ENCODE measurements at regions not wholly inside any gene's neighbourhood (a gene's known extent, or its start where the extent isn't known, plus 50 kb on each side); places are given as distances from the start of the nearest gene placed in this dataset.
"Not testable (repeated sequence)": the region's sequence is repeated elsewhere in the genome, so short reads cannot be mapped to it uniquely, and the experiment has no call there.

GRCh38 chr9:67708109-67708508 is 150.6 kb upstream of the ANKRD20A1 start:
- H3K9me3 ChIP-seq (ENCODE audit: low read depth, low read length), result not testable (repeated sequence)

GRCh38 chr9:67711429-67711828 is 147.3 kb upstream of the ANKRD20A1 start:
- H2AFZ ChIP-seq (ENCODE audit: low read length); H3K79me2 ChIP-seq (ENCODE audit: insufficient read depth, low read length); H3K4me3 ChIP-seq (ENCODE audit: insufficient read depth, low read length); H3K36me3 ChIP-seq (ENCODE audit: insufficient read depth, low read length); H3K4me1 ChIP-seq (ENCODE audit: insufficient read depth, low read length); H3K27me3 ChIP-seq (ENCODE audit: insufficient read depth, low read length); H3K27ac ChIP-seq (ENCODE audit: low read depth, low read length); H3K9me3 ChIP-seq (ENCODE audit: low read depth, low read length); H3K4me2 ChIP-seq (ENCODE audit: insufficient read depth, low read length); DNase-seq (ENCODE audit: insufficient read length, low spot score, missing footprints); H4K20me1 ChIP-seq (ENCODE audit: insufficient read depth, low read length): not testable (repeated sequence)

More at GRCh38 chr9:67708109-67708508, 150.6 kb upstream of the ANKRD20A1 start:
- H3K4me2 ChIP-seq (ENCODE audit: insufficient read depth, low read length); H3K79me2 ChIP-seq (ENCODE audit: insufficient read depth, low read length); H3K4me3 ChIP-seq (ENCODE audit: insufficient read depth, low read length); H3K4me1 ChIP-seq (ENCODE audit: insufficient read depth, low read length); H4K20me1 ChIP-seq (ENCODE audit: insufficient read depth, low read length); H3K36me3 ChIP-seq (ENCODE audit: insufficient read depth, low read length); H2AFZ ChIP-seq (ENCODE audit: low read length); H3K27ac ChIP-seq (ENCODE audit: low read depth, low read length); DNase-seq (ENCODE audit: insufficient read length, low spot score, missing footprints); H3K27me3 ChIP-seq (ENCODE audit: insufficient read depth, low read length): not testable (repeated sequence)

- not testable (repeated sequence) for H3K36me3 ChIP-seq (ENCODE audit: insufficient read depth, low read length); H3K27me3 ChIP-seq (ENCODE audit: insufficient read depth, low read length); H3K4me2 ChIP-seq (ENCODE audit: insufficient read depth, low read length); H3K79me2 ChIP-seq (ENCODE audit: insufficient read depth, low read length); H3K27ac ChIP-seq (ENCODE audit: low read depth, low read length); H3K4me1 ChIP-seq (ENCODE audit: insufficient read depth, low read length); H4K20me1 ChIP-seq (ENCODE audit: insufficient read depth, low read length); H2AFZ ChIP-seq (ENCODE audit: low read length); H3K4me3 ChIP-seq (ENCODE audit: insufficient read depth, low read length); DNase-seq (ENCODE audit: insufficient read length, low spot score, missing footprints); H3K9me3 ChIP-seq (ENCODE audit: low read depth, low read length)
These were observed 146.8 kb upstream of the ANKRD20A1 start for GRCh38 chr9:67711931-67712330.

GRCh38 chr9:67712956-67713355 is 145.8 kb upstream of the ANKRD20A1 start:
- H3K9me3 ChIP-seq (ENCODE audit: low read depth, low read length); DNase-seq (ENCODE audit: insufficient read length, low spot score, missing footprints); H3K27me3 ChIP-seq (ENCODE audit: insufficient read depth, low read length); H3K4me1 ChIP-seq (ENCODE audit: insufficient read depth, low read length); H3K4me2 ChIP-seq (ENCODE audit: insufficient read depth, low read length); H3K27ac ChIP-seq (ENCODE audit: low read depth, low read length); H4K20me1 ChIP-seq (ENCODE audit: insufficient read depth, low read length); H2AFZ ChIP-seq (ENCODE audit: low read length); H3K79me2 ChIP-seq (ENCODE audit: insufficient read depth, low read length); H3K36me3 ChIP-seq (ENCODE audit: insufficient read depth, low read length); H3K4me3 ChIP-seq (ENCODE audit: insufficient read depth, low read length): not testable (repeated sequence)

GRCh38 chr9:67717830-67718388 is 140.8 kb upstream of the ANKRD20A1 start:
- not testable (repeated sequence) for H3K9me3 ChIP-seq (ENCODE audit: low read depth, low read length); H4K20me1 ChIP-seq (ENCODE audit: insufficient read depth, low read length); H3K36me3 ChIP-seq (ENCODE audit: insufficient read depth, low read length); H3K27me3 ChIP-seq (ENCODE audit: insufficient read depth, low read length); DNase-seq (ENCODE audit: insufficient read length, low spot score, missing footprints); H3K4me3 ChIP-seq (ENCODE audit: insufficient read depth, low read length); H3K4me2 ChIP-seq (ENCODE audit: insufficient read depth, low read length); H3K27ac ChIP-seq (ENCODE audit: low read depth, low read length); H3K79me2 ChIP-seq (ENCODE audit: insufficient read depth, low read length); H3K4me1 ChIP-seq (ENCODE audit: insufficient read depth, low read length); H2AFZ ChIP-seq (ENCODE audit: low read length)

- not testable (repeated sequence) for DNase-seq (ENCODE audit: insufficient read length, low spot score, missing footprints)
These were observed 138.2 kb upstream of the ANKRD20A1 start for GRCh38 chr9:67720491-67720890.

GRCh38 chr9:67722460-67723090 is 136.2 kb upstream of the ANKRD20A1 start:
- not testable (repeated sequence) for H3K27ac ChIP-seq (ENCODE audit: low read depth, low read length); H4K20me1 ChIP-seq (ENCODE audit: insufficient read depth, low read length); H3K4me3 ChIP-seq (ENCODE audit: insufficient read depth, low read length); H3K79me2 ChIP-seq (ENCODE audit: insufficient read depth, low read length); H3K4me2 ChIP-seq (ENCODE audit: insufficient read depth, low read length); DNase-seq (ENCODE audit: insufficient read length, low spot score, missing footprints); H2AFZ ChIP-seq (ENCODE audit: low read length); H3K36me3 ChIP-seq (ENCODE audit: insufficient read depth, low read length); H3K4me1 ChIP-seq (ENCODE audit: insufficient read depth, low read length); H3K9me3 ChIP-seq (ENCODE audit: low read depth, low read length); H3K27me3 ChIP-seq (ENCODE audit: insufficient read depth, low read length)

More at GRCh38 chr9:67720491-67720890, 138.2 kb upstream of the ANKRD20A1 start:
- H3K27me3 ChIP-seq (ENCODE audit: insufficient read depth, low read length); H4K20me1 ChIP-seq (ENCODE audit: insufficient read depth, low read length); H3K36me3 ChIP-seq (ENCODE audit: insufficient read depth, low read length); H2AFZ ChIP-seq (ENCODE audit: low read length); H3K9me3 ChIP-seq (ENCODE audit: low read depth, low read length); H3K4me3 ChIP-seq (ENCODE audit: insufficient read depth, low read length); H3K4me1 ChIP-seq (ENCODE audit: insufficient read depth, low read length); H3K27ac ChIP-seq (ENCODE audit: low read depth, low read length); H3K79me2 ChIP-seq (ENCODE audit: insufficient read depth, low read length); H3K4me2 ChIP-seq (ENCODE audit: insufficient read depth, low read length): not testable (repeated sequence)

GRCh38 chr9:67723185-67723584 is 135.5 kb upstream of the ANKRD20A1 start:
- H3K27ac ChIP-seq (ENCODE audit: low read depth, low read length); DNase-seq (ENCODE audit: insufficient read length, low spot score, missing footprints); H3K79me2 ChIP-seq (ENCODE audit: insufficient read depth, low read length); H3K27me3 ChIP-seq (ENCODE audit: insufficient read depth, low read length); H3K4me2 ChIP-seq (ENCODE audit: insufficient read depth, low read length); H4K20me1 ChIP-seq (ENCODE audit: insufficient read depth, low read length); H3K9me3 ChIP-seq (ENCODE audit: low read depth, low read length); H3K36me3 ChIP-seq (ENCODE audit: insufficient read depth, low read length); H3K4me1 ChIP-seq (ENCODE audit: insufficient read depth, low read length); H2AFZ ChIP-seq (ENCODE audit: low read length): not testable (repeated sequence)
- H3K4me3 ChIP-seq (ENCODE audit: insufficient read depth, low read length), result peak overlapping the region; percentile 48

- not testable (repeated sequence) for H3K27ac ChIP-seq (ENCODE audit: low read depth, low read length); H3K27me3 ChIP-seq (ENCODE audit: insufficient read depth, low read length); H3K4me3 ChIP-seq (ENCODE audit: insufficient read depth, low read length)
These were observed 133.8 kb upstream of the ANKRD20A1 start for GRCh38 chr9:67724885-67725284.

More at GRCh38 chr9:67724885-67725284, 133.8 kb upstream of the ANKRD20A1 start:
- not testable (repeated sequence) for H4K20me1 ChIP-seq (ENCODE audit: insufficient read depth, low read length); H3K4me1 ChIP-seq (ENCODE audit: insufficient read depth, low read length); H3K9me3 ChIP-seq (ENCODE audit: low read depth, low read length); H3K4me2 ChIP-seq (ENCODE audit: insufficient read depth, low read length); H3K79me2 ChIP-seq (ENCODE audit: insufficient read depth, low read length); DNase-seq (ENCODE audit: insufficient read length, low spot score, missing footprints); H3K36me3 ChIP-seq (ENCODE audit: insufficient read depth, low read length); H2AFZ ChIP-seq (ENCODE audit: low read length)
